ENCODE measurements at regions not wholly inside any gene's neighbourhood (a gene's known extent, or its start where the extent isn't known, plus 50 kb on each side); places are given as distances from the start of the nearest gene placed in this dataset.

DNA sequence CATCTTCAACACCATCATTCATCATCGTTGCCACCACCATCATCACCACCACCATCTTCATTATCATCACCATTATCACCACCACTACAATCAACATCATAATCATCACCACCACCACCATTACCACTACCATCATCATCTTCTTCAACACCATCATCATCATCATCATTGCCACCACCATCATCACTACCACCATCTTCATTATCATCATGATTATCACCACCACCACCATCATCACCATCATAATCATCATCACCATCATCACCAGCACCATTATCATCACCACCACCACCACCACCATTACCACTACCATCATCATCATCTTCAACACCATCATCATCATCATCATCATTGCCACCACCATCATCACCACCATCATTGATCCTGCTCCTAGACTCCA, 112.7 kb downstream of the OAT start:
- Mint-ChIP-seq H3K4me3 (ENCODE audit: unreplicated experiment) (no peak overlapping the region), H3K36me3 (ENCODE audit: unreplicated experiment) (peaks cover 4% of the 10 kb centered on the region), H3K4me1 (ENCODE audit: low read depth, unreplicated experiment) (no peaks in the 10 kb centered on the region)

DNA sequence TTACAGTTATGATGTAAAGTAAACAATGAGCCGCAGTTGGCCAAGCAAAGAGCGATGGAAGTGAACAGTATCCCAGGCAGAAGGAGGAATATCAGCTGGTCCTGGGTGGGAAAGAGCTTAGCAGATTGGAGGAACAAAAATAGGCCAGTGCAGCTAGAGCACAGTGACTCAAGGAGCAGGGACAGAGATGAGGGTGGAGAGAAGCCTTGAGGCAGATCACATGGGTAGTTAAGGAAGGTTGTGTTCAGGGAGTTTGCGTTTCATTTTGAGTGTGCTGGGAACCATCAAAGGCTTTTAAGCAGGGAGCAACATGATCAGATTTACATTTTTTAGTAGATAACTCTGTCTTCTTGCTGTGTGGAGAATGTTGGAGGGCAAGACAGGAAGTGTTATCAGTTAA, 113.6 kb downstream of the OAT start:
- Mint-ChIP-seq H3K27ac (ENCODE audit: unreplicated experiment) (no peak overlapping the region), H3K27me3 (ENCODE audit: unreplicated experiment) (no peaks in the 10 kb centered on the region), H3K36me3 (ENCODE audit: unreplicated experiment) (peaks cover 13% of the 10 kb centered on the region), H3K9me3 (ENCODE audit: unreplicated experiment) (peaks cover 5% of the 10 kb centered on the region), H3K4me3 (ENCODE audit: unreplicated experiment) (no peak overlapping the region), H3K4me1 (ENCODE audit: low read depth, unreplicated experiment) (no peaks in the 10 kb centered on the region)
- DNase-seq: no peak
- TF ChIP-seq, protein P1, sequence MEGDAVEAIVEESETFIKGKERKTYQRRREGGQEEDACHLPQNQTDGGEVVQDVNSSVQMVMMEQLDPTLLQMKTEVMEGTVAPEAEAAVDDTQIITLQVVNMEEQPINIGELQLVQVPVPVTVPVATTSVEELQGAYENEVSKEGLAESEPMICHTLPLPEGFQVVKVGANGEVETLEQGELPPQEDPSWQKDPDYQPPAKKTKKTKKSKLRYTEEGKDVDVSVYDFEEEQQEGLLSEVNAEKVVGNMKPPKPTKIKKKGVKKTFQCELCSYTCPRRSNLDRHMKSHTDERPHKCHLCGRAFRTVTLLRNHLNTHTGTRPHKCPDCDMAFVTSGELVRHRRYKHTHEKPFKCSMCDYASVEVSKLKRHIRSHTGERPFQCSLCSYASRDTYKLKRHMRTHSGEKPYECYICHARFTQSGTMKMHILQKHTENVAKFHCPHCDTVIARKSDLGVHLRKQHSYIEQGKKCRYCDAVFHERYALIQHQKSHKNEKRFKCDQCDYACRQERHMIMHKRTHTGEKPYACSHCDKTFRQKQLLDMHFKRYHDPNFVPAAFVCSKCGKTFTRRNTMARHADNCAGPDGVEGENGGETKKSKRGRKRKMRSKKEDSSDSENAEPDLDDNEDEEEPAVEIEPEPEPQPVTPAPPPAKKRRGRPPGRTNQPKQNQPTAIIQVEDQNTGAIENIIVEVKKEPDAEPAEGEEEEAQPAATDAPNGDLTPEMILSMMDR (IDR thresholded peaks at IDR 0.05; ENCODE audit: partially characterized antibody, unreplicated experiment): no peak

More for the DNA sequence above, 112.7 kb downstream of the OAT start:
- no peak for DNase-seq
- no peak overlapping the region for H3K27ac Mint-ChIP-seq (ENCODE audit: unreplicated experiment)
- TF ChIP-seq, protein P1 (IDR thresholded peaks at IDR 0.05; ENCODE audit: partially characterized antibody, unreplicated experiment): no peak
- H3K27me3 Mint-ChIP-seq (ENCODE audit: unreplicated experiment): no peaks in the 10 kb centered on the region
- peaks cover under 1% of the 10 kb centered on the region for H3K9me3 Mint-ChIP-seq (ENCODE audit: unreplicated experiment)

- H3K27ac Mint-ChIP-seq (ENCODE audit: unreplicated experiment): no peak overlapping the region
- H3K27me3 Mint-ChIP-seq (ENCODE audit: unreplicated experiment): no peaks in the 10 kb centered on the region
- H3K9me3 Mint-ChIP-seq (ENCODE audit: unreplicated experiment): peaks cover 5% of the 10 kb centered on the region
- peaks cover 14% of the 10 kb centered on the region for H3K36me3 Mint-ChIP-seq (ENCODE audit: unreplicated experiment)
- H3K4me1 Mint-ChIP-seq (ENCODE audit: low read depth, unreplicated experiment): no peaks in the 10 kb centered on the region
- TF ChIP-seq, protein P1 (IDR thresholded peaks at IDR 0.05; ENCODE audit: partially characterized antibody, unreplicated experiment): no peak
- no peak overlapping the region for H3K4me3 Mint-ChIP-seq (ENCODE audit: unreplicated experiment)
- DNase-seq: no peak
Observed at GRCh38 chr10:124303662-124304418, 114.9 kb downstream of the OAT start.

DNA sequence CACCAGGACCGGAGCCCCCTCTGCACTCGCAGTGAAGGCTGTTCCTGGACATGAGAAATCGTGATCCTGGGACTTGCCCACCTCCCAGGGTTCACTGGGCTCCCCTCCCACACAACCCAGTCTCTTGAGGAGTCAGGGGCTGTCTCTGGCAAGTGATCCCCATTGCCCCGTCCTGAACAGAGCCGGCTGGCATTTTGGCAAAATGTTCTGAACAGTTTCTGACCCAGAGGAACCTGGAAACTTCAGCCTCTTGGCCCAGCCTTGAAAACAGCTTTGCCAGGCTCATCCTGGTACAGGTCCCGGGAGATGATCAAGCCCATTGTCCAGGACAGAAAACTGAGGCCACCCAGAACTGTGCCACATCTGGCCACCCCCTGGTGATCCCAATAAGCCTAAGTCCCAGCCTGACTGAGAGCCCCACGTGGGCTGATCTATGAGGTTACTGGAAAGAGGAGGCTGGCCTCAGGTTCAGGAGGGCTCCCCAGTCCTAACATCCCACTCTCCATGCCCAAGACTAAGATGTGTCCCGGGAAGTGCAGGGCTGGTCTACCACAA, 115.7 kb downstream of the OAT start:
- Mint-ChIP-seq H3K4me3 (ENCODE audit: unreplicated experiment) (no peak overlapping the region), H3K27ac (ENCODE audit: unreplicated experiment) (no peak overlapping the region), H3K9me3 (ENCODE audit: unreplicated experiment) (peaks cover 5% of the 10 kb centered on the region), H3K27me3 (ENCODE audit: unreplicated experiment) (no peaks in the 10 kb centered on the region), H3K4me1 (ENCODE audit: low read depth, unreplicated experiment) (no peaks in the 10 kb centered on the region), H3K36me3 (ENCODE audit: unreplicated experiment) (peaks cover 14% of the 10 kb centered on the region)
- no peak for DNase-seq
- TF ChIP-seq, protein P1 (IDR thresholded peaks at IDR 0.05; ENCODE audit: partially characterized antibody, unreplicated experiment): no peak

DNA sequence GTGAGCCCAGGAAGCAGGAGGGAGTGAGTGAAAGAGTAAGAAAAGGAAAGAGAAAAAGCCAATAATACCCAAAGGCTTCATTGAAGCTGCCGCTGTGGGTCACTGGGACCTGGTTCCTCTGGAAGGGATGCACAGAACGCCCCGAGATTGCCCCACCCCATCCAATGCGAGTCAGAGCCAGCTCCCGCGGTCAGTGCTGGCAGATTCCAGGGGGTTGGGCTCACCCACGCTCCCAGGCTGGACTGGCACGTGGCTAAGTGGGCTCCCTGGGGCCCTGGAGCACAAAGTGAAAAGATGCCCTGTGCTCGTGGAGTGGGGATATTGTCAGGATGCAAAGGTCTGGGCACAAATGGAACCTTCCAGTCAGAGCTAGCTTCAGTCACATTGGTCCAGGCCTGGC, 117.0 kb downstream of the OAT start:
- DNase-seq: no peak
- TF ChIP-seq, protein P1 (IDR thresholded peaks at IDR 0.05; ENCODE audit: partially characterized antibody, unreplicated experiment): no peak

More for the DNA sequence above, 117.0 kb downstream of the OAT start:
- no peaks in the 10 kb centered on the region for H3K4me1 Mint-ChIP-seq (ENCODE audit: low read depth, unreplicated experiment)
- H3K27me3 Mint-ChIP-seq (ENCODE audit: unreplicated experiment): no peaks in the 10 kb centered on the region
- peaks cover 14% of the 10 kb centered on the region for H3K36me3 Mint-ChIP-seq (ENCODE audit: unreplicated experiment)
- peaks cover 5% of the 10 kb centered on the region for H3K9me3 Mint-ChIP-seq (ENCODE audit: unreplicated experiment)
- no peak overlapping the region for H3K27ac Mint-ChIP-seq (ENCODE audit: unreplicated experiment)
- no peak overlapping the region for H3K4me3 Mint-ChIP-seq (ENCODE audit: unreplicated experiment)
